ENCODE measurements at regions not wholly inside any gene's neighbourhood (a gene's known extent, or its start where the extent isn't known, plus 50 kb on each side); places are given as distances from the start of the nearest gene placed in this dataset.

GRCh38 chr7:33805630-33806233 is 99.6 kb upstream of the BMPER start:
- FAIRE-seq (no peak), DNase-seq (ENCODE audit: extremely low spot score, insufficient read length, low read depth) (no peak)

GRCh38 chr7:33806298-33807154 is 98.8 kb upstream of the BMPER start:
- no peak for FAIRE-seq
- no peak for DNase-seq (ENCODE audit: extremely low spot score, insufficient read length, low read depth)

GRCh38 chr7:33807155-33807530 is 98.2 kb upstream of the BMPER start:
- FAIRE-seq: no peak

GRCh38 chr7:33807779-33808482 is 97.4 kb upstream of the BMPER start:
- FAIRE-seq (no peak), DNase-seq (ENCODE audit: extremely low spot score, insufficient read length, low read depth) (no peak)

More at GRCh38 chr7:33807155-33807530, 98.2 kb upstream of the BMPER start:
- no peak for DNase-seq (ENCODE audit: extremely low spot score, insufficient read length, low read depth)

GRCh38 chr7:33809228-33809627 is 96.1 kb upstream of the BMPER start:
- no peak for FAIRE-seq

GRCh38 chr7:33810356-33810755 is 95.0 kb upstream of the BMPER start:
- FAIRE-seq (no peak), DNase-seq (ENCODE audit: extremely low spot score, insufficient read length, low read depth) (no peak)

More at GRCh38 chr7:33809228-33809627, 96.1 kb upstream of the BMPER start:
- DNase-seq (ENCODE audit: extremely low spot score, insufficient read length, low read depth): no peak

GRCh38 chr7:33813331-33813730 is 92.0 kb upstream of the BMPER start:
- DNase-seq (ENCODE audit: extremely low spot score, insufficient read length, low read depth) (no peak), FAIRE-seq (no peak)

- FAIRE-seq (no peak), DNase-seq (ENCODE audit: extremely low spot score, insufficient read length, low read depth) (no peak)
Observed at GRCh38 chr7:33814400-33814799, 90.9 kb upstream of the BMPER start.

- DNase-seq (ENCODE audit: extremely low spot score, insufficient read length, low read depth) (no peak), FAIRE-seq (no peak)
Observed at GRCh38 chr7:33814936-33815335, 90.4 kb upstream of the BMPER start.

- no peak for DNase-seq (ENCODE audit: extremely low spot score, insufficient read length, low read depth)
Observed at GRCh38 chr7:33815336-33815735, 90.0 kb upstream of the BMPER start.

GRCh38 chr7:33816106-33816505 is 89.2 kb upstream of the BMPER start:
- FAIRE-seq (no peak), DNase-seq (ENCODE audit: extremely low spot score, insufficient read length, low read depth) (no peak)

More at GRCh38 chr7:33815336-33815735, 90.0 kb upstream of the BMPER start:
- no peak for FAIRE-seq

GRCh38 chr7:33819658-33820057 is 85.7 kb upstream of the BMPER start:
- DNase-seq (ENCODE audit: extremely low spot score, insufficient read length, low read depth): no peak
- FAIRE-seq: no peak

- no peak for DNase-seq (ENCODE audit: extremely low spot score, insufficient read length, low read depth)
- no peak for FAIRE-seq
Observed at GRCh38 chr7:33820206-33820605, 85.1 kb upstream of the BMPER start.

GRCh38 chr7:33821970-33822369 is 83.4 kb upstream of the BMPER start:
- DNase-seq (ENCODE audit: extremely low spot score, insufficient read length, low read depth) (no peak), FAIRE-seq (no peak)

- DNase-seq (ENCODE audit: extremely low spot score, insufficient read length, low read depth): no peak
Observed at GRCh38 chr7:33823913-33824312, 81.4 kb upstream of the BMPER start.

GRCh38 chr7:33824911-33825459 is 80.4 kb upstream of the BMPER start:
- DNase-seq (ENCODE audit: extremely low spot score, insufficient read length, low read depth): no peak

More at GRCh38 chr7:33823913-33824312, 81.4 kb upstream of the BMPER start:
- no peak for FAIRE-seq

GRCh38 chr7:33825644-33826043 is 79.7 kb upstream of the BMPER start:
- DNase-seq (ENCODE audit: extremely low spot score, insufficient read length, low read depth): no peak
- no peak for FAIRE-seq

More at GRCh38 chr7:33824911-33825459, 80.4 kb upstream of the BMPER start:
- no peak for FAIRE-seq

- DNase-seq (ENCODE audit: extremely low spot score, insufficient read length, low read depth): no peak
- FAIRE-seq: no peak
Observed at GRCh38 chr7:33829536-33829935, 75.8 kb upstream of the BMPER start.

GRCh38 chr7:33831389-33832141 is 73.8 kb upstream of the BMPER start:
- no peak for FAIRE-seq

GRCh38 chr7:33832271-33832721 is 73.0 kb upstream of the BMPER start:
- FAIRE-seq (no peak), DNase-seq (ENCODE audit: extremely low spot score, insufficient read length, low read depth) (no peak)

More at GRCh38 chr7:33831389-33832141, 73.8 kb upstream of the BMPER start:
- DNase-seq (ENCODE audit: extremely low spot score, insufficient read length, low read depth): no peak

All from GM18507 (cell line).